IMR-90 (cell line): ENCODE measurements at regions not wholly inside any gene's neighbourhood (a gene's known extent, or its start where the extent isn't known, plus 50 kb on each side); places are given as distances from the start of the nearest gene placed in this dataset.

Experiments
- ATAC-seq: fragments of 200-7000 bp; cut with Tn5 transposase; 2 replicates; pipeline ENCODE4 v1.9.1; 2020; ENCODE audit warnings: low read depth, mild to moderate bottlenecking, moderate library complexity
- BruUV-seq: library from RNA; stranded (reverse); fragments of 400-500 nt; replicated peaks from 2 replicates; lab custom pipeline; 2021; lab: Mats Ljungman, UMichigan
- CTCF ChIA-PET: fragments of 300-600 bp; formaldehyde crosslinking; extraction: SDS; loops from one replicate; lab custom pipeline; 2021; ENCODE audit warnings: antibody characterized with exemption; lab: Yijun Ruan, JAX
- POLR2A ChIA-PET: fragments of 300-600 bp; sonication (Branson Sonifier 250); formaldehyde crosslinking; loops from one replicate; lab custom pipeline; 2022; ENCODE audit warnings: antibody characterized with exemption; ENCODE audit not compliant: unreplicated experiment; lab: Charles Lee
- DNase-seq: peaks from one replicate; pipeline ENCODE4 v3.0.0; 2013
- H2AFZ ChIP-seq: replicated peaks from 2 replicates; pipeline ENCODE3; 2013; ENCODE audit warnings: low read length, mild to moderate bottlenecking; ENCODE audit not compliant: poor library complexity
- H2AK5ac ChIP-seq: 2 replicates; pipeline ENCODE4 v1.6.1; 2013; ENCODE audit warnings: low read depth, low read length, inconsistent platforms
- H2AK9ac ChIP-seq: replicated peaks from 2 replicates; pipeline ENCODE3; 2013; ENCODE audit warnings: mild to moderate bottlenecking, low read depth, low read length, moderate library complexity; ENCODE audit not compliant: poor library complexity
- H2BK120ac ChIP-seq: 2 replicates; pipeline ENCODE4 v1.6.1; 2013; ENCODE audit warnings: low read depth, low read length, inconsistent platforms
- H2BK15ac ChIP-seq: 3 replicates; pipeline ENCODE4 v1.6.1; 2013; ENCODE audit warnings: low read depth, low read length, inconsistent platforms
- H2BK20ac ChIP-seq: 2 replicates; pipeline ENCODE4 v1.6.1; 2013; ENCODE audit warnings: low read depth, mild to moderate bottlenecking, inconsistent platforms, low read length, moderate library complexity
- H2BK5ac ChIP-seq: 2 replicates; pipeline ENCODE4 v1.6.1; 2013; ENCODE audit warnings: mild to moderate bottlenecking, low read depth, low read length, inconsistent platforms; ENCODE audit not compliant: poor library complexity, severe bottlenecking
- H3K14ac ChIP-seq: replicated peaks from 2 replicates; pipeline ENCODE4 v1.6.1; 2013; ENCODE audit warnings: low read depth, low read length, inconsistent platforms
- H3K18ac ChIP-seq: 2 replicates; pipeline ENCODE4 v1.6.1; 2013; ENCODE audit warnings: low read depth, low read length, control low read depth
- H3K23ac ChIP-seq: 2 replicates; pipeline ENCODE4 v1.6.1; 2013; ENCODE audit warnings: low read depth, low read length, inconsistent platforms
- H3K27ac ChIP-seq: 2 replicates; pipeline ENCODE4 v1.5.1; 2013; ENCODE audit warnings: mild to moderate bottlenecking, control low read depth, low read length; ENCODE audit not compliant: insufficient read depth
- H3K27me3 ChIP-seq: 2 replicates; pipeline ENCODE4 v1.6.1; 2013; ENCODE audit warnings: low read length; ENCODE audit not compliant: control insufficient read depth, insufficient read depth
- H3K36me3 ChIP-seq: 2 replicates; pipeline ENCODE4 v1.6.1; 2013; ENCODE audit warnings: low read length, mixed read lengths; ENCODE audit not compliant: control insufficient read depth, insufficient read depth
- H3K4ac ChIP-seq: 2 replicates; pipeline ENCODE4 v1.6.1; 2013; ENCODE audit warnings: low read depth, low read length, inconsistent platforms
- H3K4me1 ChIP-seq: 2 replicates; pipeline ENCODE4 v1.6.1; 2013; ENCODE audit warnings: low read length, mixed read lengths; ENCODE audit not compliant: control insufficient read depth, insufficient read depth
- H3K4me2 ChIP-seq: 2 replicates; pipeline ENCODE4 v1.6.1; 2013; ENCODE audit warnings: low read depth, mild to moderate bottlenecking, control low read depth, low read length, moderate library complexity
- H3K4me3 ChIP-seq: 2 replicates; pipeline ENCODE4 v1.5.1; 2013; ENCODE audit warnings: low read depth, mild to moderate bottlenecking, control low read depth, low read length, moderate library complexity; ENCODE audit not compliant: insufficient read depth
- H3K56ac ChIP-seq: 2 replicates; pipeline ENCODE4 v1.6.1; 2013; ENCODE audit warnings: low read length, inconsistent platforms; ENCODE audit not compliant: insufficient read depth; ENCODE audit errors: extremely low read depth
- H3K79me1 ChIP-seq, 2 experiments: 2 replicates each; pipeline ENCODE4 v1.6.1; 2013; ENCODE audit warnings: low read length in 2 of 2, inconsistent platforms in 1 of 2, low read depth in 1 of 2
- H3K9ac ChIP-seq: 2 replicates; pipeline ENCODE4 v1.6.1; 2013; ENCODE audit warnings: low read depth, low read length, control low read depth
- H3K9me1 ChIP-seq: 2 replicates; pipeline ENCODE4 v1.6.1; 2013; ENCODE audit warnings: low read length, inconsistent platforms; ENCODE audit not compliant: insufficient read depth
- H3K9me3 ChIP-seq: 2 replicates; pipeline ENCODE4 v1.6.1; 2013; ENCODE audit warnings: low read length; ENCODE audit not compliant: control insufficient read depth, insufficient read depth
- H4K20me1 ChIP-seq: 2 replicates; pipeline ENCODE4 v1.6.1; 2013; ENCODE audit warnings: low read length, inconsistent platforms; ENCODE audit not compliant: insufficient read depth
- H4K5ac ChIP-seq: 2 replicates; pipeline ENCODE4 v1.6.1; 2013; ENCODE audit warnings: mild to moderate bottlenecking, low read depth, low read length, control low read depth
- H4K8ac ChIP-seq, 2 experiments: 2 replicates each; pipeline ENCODE4 v1.6.1; 2013; ENCODE audit warnings: low read depth in 2 of 2, low read length in 2 of 2, control low read depth in 1 of 2, inconsistent platforms in 1 of 2
- H4K91ac ChIP-seq: 2 replicates; pipeline ENCODE4 v1.6.1; 2013; ENCODE audit warnings: low read depth, low read length, inconsistent platforms; ENCODE audit not compliant: insufficient read depth
- BHLHE40 ChIP-seq: fragments of 150-350 bp; IDR thresholded peaks from 2 replicates; pipeline ENCODE4 v1.6.1; 2016; ENCODE audit warnings: mild to moderate bottlenecking, low read depth, low read length
- CEBPB ChIP-seq: IDR thresholded peaks from 2 replicates; pipeline ENCODE4 v1.6.1; 2012; ENCODE audit warnings: low read depth, low read length, improper control_type of control experiment
- CHD1 ChIP-seq: IDR thresholded peaks from 2 replicates; pipeline ENCODE4 v1.6.1; 2012; ENCODE audit warnings: low read depth, low read length, improper control_type of control experiment
- FOS ChIP-seq: fragments of 150-350 bp; IDR thresholded peaks from 2 replicates; pipeline ENCODE4 v1.6.1; 2016; ENCODE audit warnings: low read depth, low read length
- MAFK ChIP-seq: IDR thresholded peaks from 2 replicates; pipeline ENCODE4 v1.6.1; 2012; ENCODE audit warnings: low read depth, low read length, improper control_type of control experiment
- MAZ ChIP-seq: IDR thresholded peaks from 2 replicates; pipeline ENCODE4 v1.6.1; 2012; ENCODE audit warnings: low read depth, mild to moderate bottlenecking, low read length, improper control_type of control experiment, moderate library complexity, borderline replicate concordance
- MXI1 ChIP-seq: IDR thresholded peaks from 2 replicates; pipeline ENCODE4 v1.6.1; 2012; ENCODE audit warnings: low read depth, mild to moderate bottlenecking, low read length, moderate library complexity, borderline replicate concordance
- POLR2A ChIP-seq: IDR thresholded peaks from 2 replicates; pipeline ENCODE4 v1.6.1; 2012; ENCODE audit warnings: mild to moderate bottlenecking, low read depth, low read length
- RAD21 ChIP-seq: IDR thresholded peaks from 2 replicates; pipeline ENCODE4 v1.6.1; 2012; ENCODE audit warnings: low read length, improper control_type of control experiment
- RFX5 ChIP-seq: IDR thresholded peaks from 2 replicates; pipeline ENCODE4 v1.8.0; 2012; ENCODE audit warnings: low read depth, mild to moderate bottlenecking, low read length, moderate library complexity
- SMC3 ChIP-seq: fragments of 150-350 bp; IDR thresholded peaks from 2 replicates; pipeline ENCODE4 v1.6.1; 2016; ENCODE audit warnings: low read depth, mild to moderate bottlenecking, antibody characterized with exemption, low read length, moderate library complexity
- dilution Hi-C: fragments of 300-500 bp; cut with HindIII; formaldehyde crosslinking; loops from one replicate; pipeline ENCODE4 v1.14.3; 2018; ENCODE audit warnings: low sequenced_read_pairs; ENCODE audit not compliant: unreplicated experiment
- in situ Hi-C: fragments of 300-500 bp; cut with MboI; formaldehyde crosslinking; loops from 3 replicates; pipeline ENCODE4 v1.14.3; 2019; ENCODE audit warnings: low sequenced_read_pairs, inconsistent platforms, mixed read lengths
- intact Hi-C: fragments of 100-400 bp; cut with micrococcal nuclease; formaldehyde crosslinking; loops from 2 replicates; pipeline ENCODE4 v1.10.0; 2022
- TF ChIP-seq, protein P1 (sequence below): conservative IDR thresholded peaks from 2 replicates; pipeline ENCODE4 v1.5.1; 2012; ENCODE audit warnings: mild to moderate bottlenecking, low read depth, low read length, improper control_type of control experiment
- TF ChIP-seq, protein P2 (sequence below): fragments of 150-350 bp; IDR thresholded peaks from 2 replicates; pipeline ENCODE4 v1.6.1; 2016; ENCODE audit warnings: low read depth, mild to moderate bottlenecking, low read length, moderate library complexity, borderline replicate concordance

DNA sequence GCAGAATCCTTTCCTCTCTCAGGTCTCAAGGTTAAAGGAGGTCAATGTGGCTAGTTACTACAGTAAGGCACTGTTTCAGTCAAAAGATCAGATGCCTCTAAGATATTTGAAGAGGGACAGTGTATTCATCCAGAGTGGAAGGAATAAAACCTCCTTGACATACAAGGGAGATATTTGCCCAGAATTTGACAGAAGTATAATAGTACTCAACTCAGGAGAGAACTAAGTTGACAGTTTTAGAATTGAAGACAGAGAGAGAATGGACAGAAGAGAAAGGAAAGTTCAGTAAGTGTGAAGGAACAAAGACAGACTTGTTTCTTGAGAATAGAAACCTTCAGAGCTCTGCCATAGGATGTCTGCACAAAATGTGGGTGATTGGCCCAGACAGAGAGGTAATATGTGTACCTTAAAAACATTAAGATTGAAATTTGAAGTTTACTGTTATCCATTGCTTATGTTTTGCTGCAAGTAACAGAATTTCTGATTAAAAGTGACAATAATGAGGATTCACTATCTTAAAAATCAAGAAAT is 507.1 kb downstream of the IGSF11 start:
- no peak overlapping the region for H3K27ac ChIP-seq
- no peak overlapping the region for H2AK9ac ChIP-seq
- no TSS peak for BruUV-seq
- no peak overlapping the region for H3K14ac ChIP-seq
- H3K23ac ChIP-seq, result no peak overlapping the region
- H3K4me1 ChIP-seq, result no peaks in the 10 kb centered on the region
- H3K36me3 ChIP-seq, result no peaks in the 10 kb centered on the region
- no peak overlapping the region for H3K4me3 ChIP-seq
- in situ Hi-C loops, result no loop called here
- no peak overlapping the region for H3K4me2 ChIP-seq
- no peak overlapping the region for H2BK20ac ChIP-seq
- no peak overlapping the region for H3K56ac ChIP-seq
- no peaks in the 10 kb centered on the region for H4K20me1 ChIP-seq
- no peaks in the 10 kb centered on the region for H3K79me1 ChIP-seq
- H2AFZ ChIP-seq, result no peak overlapping the region
- dilution Hi-C loops, result no loop called here
- ChIA-PET POLR2A (no interaction called here), CTCF (no interaction called here)
- no peak overlapping the region for H2BK15ac ChIP-seq
- no peak overlapping the region for H2BK120ac ChIP-seq
- intact Hi-C loops, result no loop called here
- no peak for TF ChIP-seq FOS
- TF ChIP-seq, protein P1, sequence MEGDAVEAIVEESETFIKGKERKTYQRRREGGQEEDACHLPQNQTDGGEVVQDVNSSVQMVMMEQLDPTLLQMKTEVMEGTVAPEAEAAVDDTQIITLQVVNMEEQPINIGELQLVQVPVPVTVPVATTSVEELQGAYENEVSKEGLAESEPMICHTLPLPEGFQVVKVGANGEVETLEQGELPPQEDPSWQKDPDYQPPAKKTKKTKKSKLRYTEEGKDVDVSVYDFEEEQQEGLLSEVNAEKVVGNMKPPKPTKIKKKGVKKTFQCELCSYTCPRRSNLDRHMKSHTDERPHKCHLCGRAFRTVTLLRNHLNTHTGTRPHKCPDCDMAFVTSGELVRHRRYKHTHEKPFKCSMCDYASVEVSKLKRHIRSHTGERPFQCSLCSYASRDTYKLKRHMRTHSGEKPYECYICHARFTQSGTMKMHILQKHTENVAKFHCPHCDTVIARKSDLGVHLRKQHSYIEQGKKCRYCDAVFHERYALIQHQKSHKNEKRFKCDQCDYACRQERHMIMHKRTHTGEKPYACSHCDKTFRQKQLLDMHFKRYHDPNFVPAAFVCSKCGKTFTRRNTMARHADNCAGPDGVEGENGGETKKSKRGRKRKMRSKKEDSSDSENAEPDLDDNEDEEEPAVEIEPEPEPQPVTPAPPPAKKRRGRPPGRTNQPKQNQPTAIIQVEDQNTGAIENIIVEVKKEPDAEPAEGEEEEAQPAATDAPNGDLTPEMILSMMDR, result no peak
- TF ChIP-seq POLR2A, result no peak
- TF ChIP-seq MAFK, result no peak
- TF ChIP-seq, protein P2, sequence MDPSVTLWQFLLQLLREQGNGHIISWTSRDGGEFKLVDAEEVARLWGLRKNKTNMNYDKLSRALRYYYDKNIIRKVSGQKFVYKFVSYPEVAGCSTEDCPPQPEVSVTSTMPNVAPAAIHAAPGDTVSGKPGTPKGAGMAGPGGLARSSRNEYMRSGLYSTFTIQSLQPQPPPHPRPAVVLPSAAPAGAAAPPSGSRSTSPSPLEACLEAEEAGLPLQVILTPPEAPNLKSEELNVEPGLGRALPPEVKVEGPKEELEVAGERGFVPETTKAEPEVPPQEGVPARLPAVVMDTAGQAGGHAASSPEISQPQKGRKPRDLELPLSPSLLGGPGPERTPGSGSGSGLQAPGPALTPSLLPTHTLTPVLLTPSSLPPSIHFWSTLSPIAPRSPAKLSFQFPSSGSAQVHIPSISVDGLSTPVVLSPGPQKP, result no peak
- TF ChIP-seq MAZ, result no peak
- no peak for TF ChIP-seq CHD1
- TF ChIP-seq RAD21, result no peak
- no peak for TF ChIP-seq SMC3
- TF ChIP-seq BHLHE40, result no peak
- no peak for TF ChIP-seq RFX5
- no peak for TF ChIP-seq MXI1
- no peak for TF ChIP-seq CEBPB
- H3K9me3 ChIP-seq, result no peaks in the 10 kb centered on the region
- no peaks in the 10 kb centered on the region for H3K9me1 ChIP-seq
- no peak overlapping the region for H4K5ac ChIP-seq
- H3K18ac ChIP-seq, result no peak overlapping the region
- no peaks in the 10 kb centered on the region for H3K27me3 ChIP-seq
- ATAC-seq (no peak), DNase-seq (no peak)
- no peak overlapping the region for H3K4ac ChIP-seq
- no peak overlapping the region for H4K91ac ChIP-seq
- H4K8ac ChIP-seq, result no peak overlapping the region
- H2AK5ac ChIP-seq, result no peak overlapping the region
- no peak overlapping the region for H3K9ac ChIP-seq
- no peak overlapping the region for H2BK5ac ChIP-seq
